Inflammatory macrophage treated with lipopolysaccharide for 4 hours (primary cell): ENCODE measurements at regions not wholly inside any gene's neighbourhood (a gene's known extent, or its start where the extent isn't known, plus 50 kb on each side); places are given as distances from the start of the nearest gene placed in this dataset.
"Not testable (repeated sequence)": the region's sequence is repeated elsewhere in the genome, so short reads cannot be mapped to it uniquely, and the experiment has no call there.

Experiments used
- DNase-seq: peaks from one replicate; pipeline ENCODE4 v3.0.0-alpha.2; 2020

GRCh38 chr2:210861038-210861665 is 304.8 kb downstream of the CPS1 start:
- no peak for DNase-seq

- DNase-seq, result no peak
These were observed 306.1 kb downstream of the CPS1 start for GRCh38 chr2:210862283-210863065.

DNA sequence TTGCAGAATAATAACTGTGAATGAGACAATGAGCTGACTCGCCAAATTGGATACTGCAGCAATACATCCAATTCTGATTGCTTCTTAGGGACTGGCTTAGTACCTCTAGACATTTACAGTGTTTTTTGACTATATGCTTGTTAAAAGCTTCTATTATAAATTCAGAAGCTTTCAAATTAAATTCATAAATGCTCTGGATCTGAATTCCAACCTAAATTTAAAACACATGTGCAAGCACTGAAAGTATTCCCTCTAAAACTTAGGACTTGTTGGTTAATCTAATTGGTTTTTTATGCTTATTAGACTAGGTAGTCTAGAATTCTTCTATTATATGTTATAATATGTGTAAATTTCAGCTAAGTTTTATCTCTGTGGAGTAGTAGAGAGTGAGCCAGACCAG is 306.9 kb downstream of the CPS1 start:
- no peak for DNase-seq

DNA sequence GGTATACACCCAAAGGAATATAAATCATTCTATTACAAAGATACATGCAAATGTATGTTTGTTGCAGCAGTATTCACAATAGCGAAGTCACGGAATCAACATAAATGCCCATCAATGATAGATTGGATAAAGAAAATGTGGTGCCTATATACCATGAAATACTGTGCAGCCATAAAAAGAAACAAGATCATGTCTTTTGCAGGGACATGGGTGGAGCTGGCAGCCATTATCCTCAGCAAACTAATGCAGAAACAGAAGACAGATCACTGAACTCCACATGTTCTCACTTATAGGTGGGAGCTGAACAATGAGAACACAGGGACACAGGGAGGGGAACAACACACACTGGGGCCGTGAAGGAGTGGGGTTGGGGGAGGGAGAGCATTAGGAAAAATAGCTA is 315.2 kb downstream of the CPS1 start:
- DNase-seq, result not testable (repeated sequence)

- DNase-seq, result no peak
These were observed 317.2 kb downstream of the CPS1 start for GRCh38 chr2:210873631-210874030.

DNA sequence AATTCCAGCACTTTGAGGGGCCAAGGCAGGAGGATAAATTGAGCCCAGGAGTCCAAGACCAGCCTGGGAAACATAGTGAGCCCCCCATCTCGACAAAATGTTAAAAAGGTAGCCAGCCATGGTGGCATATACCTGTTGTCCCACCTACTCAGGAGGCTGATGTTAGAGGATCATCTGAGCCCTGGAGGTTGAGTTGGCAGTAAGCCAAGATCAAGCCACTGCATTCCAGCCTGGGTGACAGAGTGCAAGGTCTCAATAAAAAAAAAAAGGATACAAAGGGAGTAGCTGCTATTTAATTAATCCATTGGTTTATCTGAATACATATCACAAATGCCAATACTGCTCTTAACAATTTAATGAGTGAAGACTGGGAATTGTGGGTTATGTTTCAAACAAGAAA is 327.8 kb downstream of the CPS1 start:
- no peak for DNase-seq

DNA sequence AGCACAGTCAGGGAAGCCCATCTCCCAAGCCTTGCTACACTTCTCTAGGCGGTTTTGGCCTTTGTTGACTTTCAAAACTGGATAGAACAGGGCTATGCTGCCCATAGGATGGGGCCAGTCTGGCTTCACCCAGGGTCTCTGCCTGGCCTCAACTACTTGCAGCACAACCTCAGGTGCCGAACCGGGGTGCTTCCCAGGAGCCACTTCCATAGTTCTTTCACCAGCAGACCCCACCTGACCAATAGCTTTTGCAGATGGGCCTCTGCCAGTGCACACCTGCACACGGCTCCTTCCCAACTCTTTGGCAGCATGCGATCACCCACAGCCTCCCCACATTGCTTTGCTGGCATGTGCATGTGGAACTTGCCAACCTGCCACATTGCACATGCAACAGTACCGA is 331.6 kb downstream of the CPS1 start:
- DNase-seq, result no peak

- DNase-seq, result no peak
These were observed 338.7 kb downstream of the CPS1 start for GRCh38 chr2:210895132-210895531.

GRCh38 chr2:210899131-210899530 is 342.7 kb downstream of the CPS1 start:
- DNase-seq, result no peak

DNA sequence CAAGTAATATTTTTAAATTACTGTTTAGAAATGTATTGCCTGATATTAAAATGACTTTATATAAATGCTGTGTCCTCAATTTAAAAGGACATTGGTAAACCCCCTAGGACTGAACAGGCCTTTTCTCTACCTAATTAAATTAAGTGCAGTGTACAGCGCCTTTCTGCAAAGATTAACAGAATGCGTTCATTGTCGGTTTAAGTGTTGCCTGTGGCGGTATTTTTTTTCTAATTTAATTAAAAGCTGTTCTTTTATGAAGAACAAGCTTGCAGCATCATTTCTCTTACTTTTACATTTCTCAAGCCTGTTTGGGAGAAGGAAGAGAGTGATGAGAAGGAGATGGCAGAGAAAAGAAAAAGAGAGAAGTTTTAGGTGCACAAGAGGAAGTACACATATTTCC is 344.9 kb downstream of the CPS1 start:
- DNase-seq, result no peak

GRCh38 chr2:210912779-210913178 is 356.4 kb downstream of the CPS1 start:
- no peak for DNase-seq

DNA sequence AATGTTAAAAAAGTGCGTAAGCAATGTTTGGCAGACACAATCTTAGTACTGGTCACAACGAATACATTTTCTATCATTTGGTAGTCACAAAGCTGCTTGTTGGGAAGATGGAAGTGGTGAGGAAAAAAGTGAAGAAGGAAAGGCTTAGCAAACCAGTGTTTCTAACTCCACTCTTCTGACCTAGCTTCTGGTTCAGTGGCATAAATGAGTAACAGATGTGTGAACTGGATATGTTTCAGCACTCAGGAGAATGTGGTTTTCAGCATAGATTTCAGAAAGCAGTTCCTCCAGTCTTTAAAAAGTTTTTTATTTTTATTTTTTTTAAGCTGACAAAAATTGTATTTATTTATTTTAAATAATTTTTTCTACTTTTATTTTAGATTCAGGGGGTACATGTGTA is 357.1 kb downstream of the CPS1 start:
- DNase-seq, result no peak

DNA sequence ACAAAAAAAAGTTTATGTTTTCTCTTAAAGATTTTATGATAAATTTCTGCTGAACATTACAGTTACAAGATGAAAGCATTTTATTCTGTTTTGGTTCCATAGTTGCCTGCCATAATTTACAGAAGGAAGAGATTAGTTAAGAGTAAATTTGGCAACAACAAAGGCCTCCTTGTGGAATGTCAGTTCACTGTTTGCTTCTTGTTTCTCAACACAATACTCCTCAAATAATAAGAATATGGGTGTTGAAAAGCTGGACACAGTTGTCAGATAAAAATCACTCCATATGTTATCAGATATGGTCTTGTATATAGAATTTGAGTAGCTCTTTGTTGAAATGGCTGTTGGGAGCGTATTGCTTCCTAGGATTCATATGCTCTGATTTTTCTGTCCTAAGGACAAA is 359.5 kb downstream of the CPS1 start:
- DNase-seq, result no peak

DNA sequence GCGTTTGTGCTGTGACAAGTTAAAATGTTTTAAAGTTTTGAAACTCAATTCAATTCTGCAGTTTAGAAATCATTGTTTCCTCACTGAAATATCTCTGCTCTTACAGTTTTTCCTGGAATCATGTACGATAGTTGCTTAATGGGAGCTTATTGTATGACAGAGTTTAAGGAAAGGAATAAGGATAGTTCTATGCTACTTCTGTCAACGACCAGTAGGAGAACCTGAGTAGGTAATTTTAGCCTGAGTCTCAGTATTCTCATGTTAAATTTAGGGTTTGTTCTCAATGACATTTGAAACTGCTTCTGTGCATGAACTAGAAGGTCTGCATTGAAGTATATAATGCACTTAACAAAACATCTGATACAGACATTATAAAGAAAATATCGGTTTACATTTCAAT is 361.1 kb downstream of the CPS1 start:
- no peak for DNase-seq

DNA sequence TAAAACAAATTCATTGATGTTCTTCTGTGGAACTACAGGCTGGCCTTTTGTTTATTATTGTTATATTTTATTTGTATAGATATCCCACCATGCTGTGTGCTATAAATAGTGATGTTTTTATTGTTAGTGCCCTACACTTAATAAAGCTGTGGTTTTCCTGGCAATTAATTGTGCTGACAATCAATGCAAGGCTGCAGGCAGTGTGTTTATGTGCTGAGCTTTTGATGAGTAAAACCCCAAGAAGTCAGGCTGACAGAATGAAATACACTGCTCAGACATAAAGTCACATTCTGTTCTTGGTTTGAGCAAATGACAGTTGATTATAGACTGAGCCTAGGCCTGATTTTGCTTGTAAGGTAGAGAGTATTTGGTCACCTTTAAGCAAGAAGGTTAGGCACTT is 362.7 kb downstream of the CPS1 start:
- DNase-seq, result no peak

DNA sequence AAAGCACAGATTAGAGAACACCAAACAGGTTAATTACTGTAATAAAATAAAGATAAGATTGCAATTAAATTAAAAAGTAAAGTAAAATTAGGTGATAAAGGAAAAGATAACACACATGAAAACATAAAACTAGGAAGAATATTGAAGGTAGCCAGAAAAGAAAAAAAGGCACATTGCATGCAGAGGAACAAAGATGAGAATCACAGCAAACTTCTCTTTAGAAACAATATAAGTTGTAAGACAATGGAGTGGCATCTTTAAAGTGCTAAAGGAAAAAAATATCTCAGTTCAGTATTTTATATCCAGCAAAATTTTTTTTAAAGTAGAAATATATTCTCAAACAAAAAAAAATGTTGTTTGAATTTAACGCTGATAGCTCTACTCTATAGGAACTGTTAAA is 366.0 kb downstream of the CPS1 start:
- no peak for DNase-seq

DNA sequence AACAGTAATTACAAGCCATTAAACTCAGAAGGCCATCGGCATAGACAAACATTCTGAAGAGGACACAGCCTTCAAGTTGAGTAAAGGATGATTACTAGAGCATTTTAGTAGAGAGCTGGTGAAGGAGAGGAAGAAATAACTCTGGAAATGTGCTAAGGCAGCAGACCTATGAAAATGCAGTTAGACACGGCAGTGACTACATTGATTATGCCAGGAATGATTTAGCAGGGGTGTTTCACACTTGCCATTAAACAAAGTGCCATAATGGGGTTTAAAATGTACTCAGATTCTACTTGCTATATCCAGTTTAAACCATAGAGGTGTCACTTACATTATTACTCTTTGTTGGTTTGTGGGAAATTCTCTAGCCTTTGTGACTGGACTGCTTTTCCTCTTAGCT is 372.3 kb downstream of the CPS1 start:
- DNase-seq, result no peak

DNA sequence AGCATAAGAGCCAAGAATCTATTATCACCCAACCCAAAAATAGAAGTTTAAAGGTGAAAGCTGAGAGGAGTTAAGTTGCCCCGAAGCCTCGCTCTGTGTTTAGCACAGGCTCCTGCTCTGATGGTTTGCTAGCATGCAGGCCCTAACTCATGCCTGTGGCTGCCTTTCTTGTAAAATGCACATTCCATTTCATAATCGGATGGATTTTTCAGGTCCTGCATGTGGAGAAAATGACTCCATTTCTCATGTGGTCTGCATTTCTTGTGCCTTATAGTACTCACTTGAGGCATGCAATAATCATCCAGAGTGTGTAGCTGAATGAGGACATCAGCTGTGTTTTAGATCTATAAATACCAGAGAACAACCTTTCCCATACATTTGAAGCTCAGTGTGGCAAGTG is 381.8 kb downstream of the CPS1 start:
- DNase-seq, result no peak

- DNase-seq, result no peak
These were observed 390.0 kb downstream of the CPS1 start for GRCh38 chr2:210946395-210946794.

- DNase-seq, result not testable (repeated sequence)
These were observed 394.1 kb downstream of the CPS1 start for GRCh38 chr2:210950434-210951060.

DNA sequence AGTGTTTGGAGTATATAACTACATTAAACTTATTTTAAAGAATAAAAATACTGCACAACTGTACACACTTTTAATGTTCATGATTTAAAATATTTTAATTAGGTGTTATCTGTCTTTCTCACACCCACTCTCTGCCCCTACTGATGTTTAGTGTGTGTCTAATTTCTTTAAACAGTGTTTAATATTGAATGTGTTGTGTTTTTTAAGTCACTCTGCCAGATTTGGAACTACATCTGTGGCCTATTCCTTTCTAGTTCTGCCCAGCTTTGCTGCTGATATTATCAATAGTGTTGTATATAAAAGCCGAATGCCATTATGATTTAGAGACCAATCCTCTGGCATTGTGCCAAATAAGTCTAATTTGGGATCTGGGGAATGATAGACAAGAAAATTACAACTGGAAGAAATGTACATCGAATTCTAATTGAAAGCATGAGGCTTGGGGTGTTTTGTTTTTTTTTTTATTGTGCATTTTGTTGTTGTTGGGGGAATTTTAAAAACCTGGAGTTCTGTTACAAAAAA is 398.0 kb downstream of the CPS1 start:
- DNase-seq, result no peak

DNA sequence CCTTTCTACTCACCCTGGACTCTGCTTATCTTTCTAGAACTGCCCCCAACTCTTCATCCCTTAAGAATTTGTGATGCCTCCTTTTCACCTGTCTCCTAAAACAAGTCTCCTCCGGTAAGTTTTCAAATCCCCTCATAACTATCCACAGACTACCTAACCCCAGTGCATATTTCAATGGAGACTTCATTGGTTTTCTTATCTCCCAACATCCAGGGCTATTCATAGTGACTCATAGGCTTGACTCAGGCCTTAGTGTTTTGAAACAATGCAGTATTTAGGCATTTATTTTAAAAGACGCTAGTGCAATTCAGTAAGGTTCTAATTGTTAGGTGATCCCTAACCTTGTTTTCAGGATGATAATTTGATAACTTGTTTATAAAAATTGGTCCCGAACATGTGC is 399.2 kb downstream of the CPS1 start:
- no peak for DNase-seq

DNA sequence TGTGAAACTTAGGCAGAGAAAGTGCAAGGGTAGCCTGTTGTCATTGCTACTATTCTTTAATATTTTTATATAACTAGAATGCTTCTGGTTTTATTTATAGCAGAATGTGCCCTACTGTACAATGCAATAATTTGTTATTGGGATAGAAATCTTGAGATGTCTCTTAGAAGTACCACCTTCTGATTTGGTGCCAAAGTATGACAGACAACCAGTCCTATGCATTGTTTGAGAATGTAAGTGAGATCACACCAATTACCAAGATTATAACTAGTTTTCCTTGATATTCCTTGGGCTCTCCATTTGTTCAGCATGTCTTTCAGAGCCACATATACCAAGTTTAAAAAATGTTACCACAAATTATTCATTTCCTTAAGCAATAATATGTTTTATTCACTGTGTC is 399.7 kb downstream of the CPS1 start:
- no peak for DNase-seq

- DNase-seq, result no peak
These were observed 404.9 kb downstream of the CPS1 start for GRCh38 chr2:210961249-210961648.
